Erythroblast (primary cell): ENCODE measurements at regions not wholly inside any gene's neighbourhood (a gene's known extent, or its start where the extent isn't known, plus 50 kb on each side); places are given as distances from the start of the nearest gene placed in this dataset.

Experiments
- GATA1 ChIP-seq: IDR thresholded peaks from 2 replicates; pipeline ENCODE4 v1.6.1; 2011; ENCODE audit warnings: low read depth, mild to moderate bottlenecking, control low read depth, low read length, moderate library complexity
- POLR2A ChIP-seq: IDR thresholded peaks from 2 replicates; pipeline ENCODE4 v1.6.1; 2011; ENCODE audit warnings: mild to moderate bottlenecking, low read length

DNA sequence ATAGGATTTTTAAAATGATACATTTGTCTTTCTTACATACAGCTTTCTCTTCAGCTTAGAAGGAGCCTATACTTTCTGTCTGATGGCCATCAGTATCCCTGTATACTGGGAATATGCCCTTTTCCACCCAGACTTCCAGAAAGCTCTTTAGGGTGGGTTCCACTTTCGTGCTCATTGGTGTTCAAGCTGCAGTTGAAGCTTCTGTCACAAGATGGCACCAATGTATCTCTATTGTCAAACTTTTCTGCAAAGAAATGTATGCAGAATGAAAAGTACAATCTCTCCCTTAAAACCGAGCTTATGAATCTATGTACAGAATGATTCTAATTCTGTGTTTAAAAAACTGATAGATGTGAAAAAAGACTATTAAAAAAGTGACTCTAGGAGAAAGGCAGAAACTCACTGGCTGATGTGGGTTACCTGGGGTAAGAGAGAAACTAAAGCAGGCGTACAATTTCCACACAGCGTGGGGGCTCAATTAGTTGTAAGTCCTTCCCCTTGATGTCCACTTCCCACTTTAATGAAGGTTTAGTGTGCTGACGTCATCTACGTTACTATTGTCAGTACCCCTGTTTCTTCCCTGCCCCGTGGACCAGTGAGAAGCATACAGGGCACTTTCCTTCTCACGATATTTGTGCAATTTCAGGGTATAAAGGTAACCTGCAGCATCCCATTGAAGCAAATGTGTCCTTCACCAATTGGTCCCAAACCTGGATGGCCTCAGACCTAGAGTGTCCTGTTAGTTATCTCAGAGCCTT lies 57.3 kb upstream of the TCEAL2 start:
- TF ChIP-seq POLR2A (no peak), GATA1 (no peak)
